ENCODE measurements at regions not wholly inside any gene's neighbourhood (a gene's known extent, or its start where the extent isn't known, plus 50 kb on each side); places are given as distances from the start of the nearest gene placed in this dataset.

DNA sequence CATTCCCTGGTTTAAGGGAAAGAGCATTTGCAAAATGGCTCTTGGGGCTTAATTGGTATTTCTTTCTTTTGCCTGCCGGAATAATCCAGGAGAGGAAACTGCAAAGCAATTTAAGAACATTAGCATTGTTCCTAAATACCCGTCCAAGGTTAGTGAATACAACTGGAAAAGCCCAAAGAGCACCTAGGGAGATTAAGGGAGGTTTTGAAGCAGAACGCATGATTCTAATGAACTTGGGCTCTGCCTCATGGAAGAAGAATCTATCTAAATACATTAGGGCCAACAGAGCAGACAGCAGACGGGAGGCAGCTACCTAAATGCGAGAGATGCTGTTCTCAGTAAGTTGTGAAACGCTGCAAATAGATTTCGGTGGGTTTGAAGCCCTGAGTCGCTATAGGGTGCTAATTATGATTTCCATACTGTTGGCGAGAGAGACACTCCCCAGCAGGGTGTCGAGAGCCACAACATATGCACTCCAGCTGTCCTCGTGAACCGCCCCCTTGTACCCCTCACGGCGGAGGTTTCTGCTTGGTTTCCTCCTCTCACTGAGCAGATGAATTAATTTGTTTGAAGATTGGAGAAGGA, 326.7 kb upstream of the CAMK1G start:
- TF ChIP-seq, protein P1, sequence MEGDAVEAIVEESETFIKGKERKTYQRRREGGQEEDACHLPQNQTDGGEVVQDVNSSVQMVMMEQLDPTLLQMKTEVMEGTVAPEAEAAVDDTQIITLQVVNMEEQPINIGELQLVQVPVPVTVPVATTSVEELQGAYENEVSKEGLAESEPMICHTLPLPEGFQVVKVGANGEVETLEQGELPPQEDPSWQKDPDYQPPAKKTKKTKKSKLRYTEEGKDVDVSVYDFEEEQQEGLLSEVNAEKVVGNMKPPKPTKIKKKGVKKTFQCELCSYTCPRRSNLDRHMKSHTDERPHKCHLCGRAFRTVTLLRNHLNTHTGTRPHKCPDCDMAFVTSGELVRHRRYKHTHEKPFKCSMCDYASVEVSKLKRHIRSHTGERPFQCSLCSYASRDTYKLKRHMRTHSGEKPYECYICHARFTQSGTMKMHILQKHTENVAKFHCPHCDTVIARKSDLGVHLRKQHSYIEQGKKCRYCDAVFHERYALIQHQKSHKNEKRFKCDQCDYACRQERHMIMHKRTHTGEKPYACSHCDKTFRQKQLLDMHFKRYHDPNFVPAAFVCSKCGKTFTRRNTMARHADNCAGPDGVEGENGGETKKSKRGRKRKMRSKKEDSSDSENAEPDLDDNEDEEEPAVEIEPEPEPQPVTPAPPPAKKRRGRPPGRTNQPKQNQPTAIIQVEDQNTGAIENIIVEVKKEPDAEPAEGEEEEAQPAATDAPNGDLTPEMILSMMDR (IDR thresholded peaks at IDR 0.05), result no peak
- no peak for TF ChIP-seq EP300 (IDR thresholded peaks at IDR 0.05)
- TF ChIP-seq POLR2A (IDR thresholded peaks at IDR 0.05), result no peak

Measured in sigmoid colon (tissue), 4 donors.